HUES6 (cell line): ENCODE measurements at regions not wholly inside any gene's neighbourhood (a gene's known extent, or its start where the extent isn't known, plus 50 kb on each side); places are given as distances from the start of the nearest gene placed in this dataset.

ENCODE experiments used
- H3K27ac ChIP-seq: 2 replicates; pipeline ENCODE4 v1.7.0; 2013; ENCODE audit warnings: low read depth, mild to moderate bottlenecking, low read length, inconsistent platforms
- H3K27me3 ChIP-seq: 2 replicates; pipeline ENCODE4 v1.6.1; 2013; ENCODE audit warnings: low read length; ENCODE audit not compliant: control insufficient read depth, insufficient read depth
- H3K36me3 ChIP-seq: 2 replicates; pipeline ENCODE4 v1.6.1; 2013; ENCODE audit warnings: low read length; ENCODE audit not compliant: control insufficient read depth, insufficient read depth
- H3K4me1 ChIP-seq: 2 replicates; pipeline ENCODE4 v1.6.1; 2013; ENCODE audit warnings: low read length; ENCODE audit not compliant: control insufficient read depth, insufficient read depth
- H3K4me3 ChIP-seq: 2 replicates; pipeline ENCODE4 v1.5.1; 2013; ENCODE audit warnings: low read depth, low read length
- H3K9ac ChIP-seq: one replicate; pipeline ENCODE4 v1.6.1; 2013; ENCODE audit warnings: mild to moderate bottlenecking, low read length
- H3K9me3 ChIP-seq: 2 replicates; pipeline ENCODE4 v1.6.1; 2013; ENCODE audit warnings: low read depth, low read length; ENCODE audit not compliant: control insufficient read depth, insufficient read depth

- Histone ChIP-seq H3K9me3 (peaks cover 11% of the 10 kb centered on the region), H3K36me3 (no peaks in the 10 kb centered on the region), H3K4me3 (no peak overlapping the region), H3K9ac (no peak overlapping the region), H3K27ac (no peak overlapping the region), H3K4me1 (peaks cover 8% of the 10 kb centered on the region; the same call in 1 of the 2 replicates), H3K27me3 (no peaks in the 10 kb centered on the region)
Measured at GRCh38 chr18:24704946-24705630, 244.7 kb downstream of the HRH4 start.

GRCh38 chr18:24710474-24710873 lies 250.0 kb downstream of the HRH4 start:
- Histone ChIP-seq H3K36me3 (no peaks in the 10 kb centered on the region), H3K9me3 (0 out of 2 replicates have a peak, but pooled peaks cover 2% of the 10 kb centered on the region), H3K4me3 (no peak overlapping the region), H3K9ac (no peak overlapping the region), H3K4me1 (no peaks in the 10 kb centered on the region), H3K27me3 (no peaks in the 10 kb centered on the region), H3K27ac (no peak overlapping the region)

- no peak overlapping the region for H3K27ac ChIP-seq
- H3K27me3 ChIP-seq: no peaks in the 10 kb centered on the region
- H3K36me3 ChIP-seq: no peaks in the 10 kb centered on the region
- H3K4me3 ChIP-seq: no peak overlapping the region
- no peak overlapping the region for H3K9ac ChIP-seq
- H3K9me3 ChIP-seq: no peaks in the 10 kb centered on the region; the same call in 1 of the 2 replicates
- H3K4me1 ChIP-seq: no peaks in the 10 kb centered on the region
Measured at GRCh38 chr18:24719791-24720190, 259.4 kb downstream of the HRH4 start.

- Histone ChIP-seq H3K4me1 (peaks cover 3% of the 10 kb centered on the region; the same call in 1 of the 2 replicates), H3K9ac (no peak overlapping the region), H3K27me3 (no peaks in the 10 kb centered on the region), H3K27ac (no peak overlapping the region), H3K36me3 (no peaks in the 10 kb centered on the region), H3K4me3 (no peak overlapping the region), H3K9me3 (no peaks in the 10 kb centered on the region; the same call in 1 of the 2 replicates)
Measured at GRCh38 chr18:24721388-24721787, 261.0 kb downstream of the HRH4 start.

GRCh38 chr18:24725644-24726415 lies 265.4 kb downstream of the HRH4 start:
- peaks cover 3% of the 10 kb centered on the region; the same call in 1 of the 2 replicates for H3K4me1 ChIP-seq
- H3K27ac ChIP-seq: no peak overlapping the region
- H3K36me3 ChIP-seq: no peaks in the 10 kb centered on the region
- H3K9me3 ChIP-seq: no peaks in the 10 kb centered on the region
- no peak overlapping the region for H3K9ac ChIP-seq
- H3K27me3 ChIP-seq: 0 out of 2 replicates have a peak, but pooled peaks cover 4% of the 10 kb centered on the region
- no peak overlapping the region for H3K4me3 ChIP-seq

GRCh38 chr18:24726727-24727492 lies 266.5 kb downstream of the HRH4 start:
- no peak overlapping the region for H3K9ac ChIP-seq
- no peak overlapping the region for H3K27ac ChIP-seq
- no peak overlapping the region for H3K4me3 ChIP-seq
- H3K36me3 ChIP-seq: no peaks in the 10 kb centered on the region
- 0 out of 2 replicates have a peak, but pooled peaks cover 4% of the 10 kb centered on the region for H3K27me3 ChIP-seq
- peaks cover 3% of the 10 kb centered on the region; the same call in 1 of the 2 replicates for H3K4me1 ChIP-seq
- H3K9me3 ChIP-seq: no peaks in the 10 kb centered on the region

- H3K4me3 ChIP-seq: no peak overlapping the region
- H3K27me3 ChIP-seq: 0 out of 2 replicates have a peak, but pooled peaks cover 4% of the 10 kb centered on the region
- H3K4me1 ChIP-seq: peaks cover 3% of the 10 kb centered on the region; the same call in 1 of the 2 replicates
- H3K27ac ChIP-seq: no peak overlapping the region
- H3K9me3 ChIP-seq: no peaks in the 10 kb centered on the region
- H3K9ac ChIP-seq: no peak overlapping the region
- no peaks in the 10 kb centered on the region for H3K36me3 ChIP-seq
Measured at GRCh38 chr18:24727685-24728084, 267.2 kb downstream of the HRH4 start.

- Histone ChIP-seq H3K4me3 (no peak overlapping the region), H3K27me3 (0 out of 2 replicates have a peak, but pooled peaks cover 4% of the 10 kb centered on the region), H3K36me3 (no peaks in the 10 kb centered on the region), H3K9ac (no peak overlapping the region), H3K9me3 (no peaks in the 10 kb centered on the region), H3K27ac (no peak overlapping the region), H3K4me1 (no peaks in the 10 kb centered on the region)
Measured at GRCh38 chr18:24731158-24731557, 270.7 kb downstream of the HRH4 start.

GRCh38 chr18:24731981-24732380 lies 271.5 kb downstream of the HRH4 start:
- H3K9ac ChIP-seq: no peak overlapping the region
- no peaks in the 10 kb centered on the region for H3K36me3 ChIP-seq
- no peaks in the 10 kb centered on the region for H3K9me3 ChIP-seq
- no peak overlapping the region for H3K4me3 ChIP-seq
- H3K4me1 ChIP-seq: no peaks in the 10 kb centered on the region
- 0 out of 2 replicates have a peak, but pooled peaks cover 4% of the 10 kb centered on the region for H3K27me3 ChIP-seq
- H3K27ac ChIP-seq: no peak overlapping the region

GRCh38 chr18:24734058-24734457 lies 273.6 kb downstream of the HRH4 start:
- Histone ChIP-seq H3K4me3 (no peak overlapping the region), H3K36me3 (no peaks in the 10 kb centered on the region), H3K9ac (no peak overlapping the region), H3K27me3 (0 out of 2 replicates have a peak, but pooled peaks cover 4% of the 10 kb centered on the region), H3K27ac (no peak overlapping the region), H3K4me1 (no peaks in the 10 kb centered on the region), H3K9me3 (no peaks in the 10 kb centered on the region)
